ENCODE measurements at regions not wholly inside any gene's neighbourhood (a gene's known extent, or its start where the extent isn't known, plus 50 kb on each side); places are given as distances from the start of the nearest gene placed in this dataset.

DNA sequence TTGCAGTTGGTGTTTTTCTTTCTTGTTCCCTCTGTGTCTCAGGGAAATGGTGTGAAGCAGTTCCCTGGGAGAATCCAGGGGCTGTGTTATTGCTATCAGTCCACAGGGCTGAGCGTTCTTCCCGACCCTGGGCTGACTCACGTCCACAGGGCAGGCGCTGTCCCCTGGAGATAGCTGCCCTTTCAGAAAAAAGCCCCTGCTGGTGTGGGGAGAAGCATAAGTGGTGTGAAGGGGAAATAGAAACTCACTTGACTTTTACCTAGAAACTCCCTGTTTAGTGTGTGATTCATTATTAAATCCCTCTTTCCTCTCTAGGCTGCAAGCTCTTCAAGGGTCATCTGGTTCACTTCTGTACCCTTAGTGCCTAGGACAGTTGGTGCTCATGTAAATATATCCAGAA lies 63.3 kb upstream of the SMNDC1 start:
- CTCF ChIA-PET (ENCODE audit: low intra/inter-chr PET ratio, low total read pairs): no interaction called here

More for the DNA sequence above, 63.3 kb upstream of the SMNDC1 start:
- intact Hi-C loops (cut with micrococcal nuclease; ENCODE audit: unreplicated experiment) (no loop called here), in situ Hi-C loops (cut with HindIII; ENCODE audit: extremely low pct_ligation_motif_present, low pct_unique_long_range_greater_than_20kb) (no loop called here)
- TF ChIP-seq ZNF253 (CRISPR knock-in tag; IDR thresholded peaks at IDR 0.05; ENCODE audit: borderline replicate concordance): no peak
- TF ChIP-seq HNF4A (CRISPR knock-in tag; IDR thresholded peaks at IDR 0.05): no peak
- TF ChIP-seq ZNF512 (CRISPR knock-in tag; IDR thresholded peaks at IDR 0.05): no peak
- TF ChIP-seq, protein P1, sequence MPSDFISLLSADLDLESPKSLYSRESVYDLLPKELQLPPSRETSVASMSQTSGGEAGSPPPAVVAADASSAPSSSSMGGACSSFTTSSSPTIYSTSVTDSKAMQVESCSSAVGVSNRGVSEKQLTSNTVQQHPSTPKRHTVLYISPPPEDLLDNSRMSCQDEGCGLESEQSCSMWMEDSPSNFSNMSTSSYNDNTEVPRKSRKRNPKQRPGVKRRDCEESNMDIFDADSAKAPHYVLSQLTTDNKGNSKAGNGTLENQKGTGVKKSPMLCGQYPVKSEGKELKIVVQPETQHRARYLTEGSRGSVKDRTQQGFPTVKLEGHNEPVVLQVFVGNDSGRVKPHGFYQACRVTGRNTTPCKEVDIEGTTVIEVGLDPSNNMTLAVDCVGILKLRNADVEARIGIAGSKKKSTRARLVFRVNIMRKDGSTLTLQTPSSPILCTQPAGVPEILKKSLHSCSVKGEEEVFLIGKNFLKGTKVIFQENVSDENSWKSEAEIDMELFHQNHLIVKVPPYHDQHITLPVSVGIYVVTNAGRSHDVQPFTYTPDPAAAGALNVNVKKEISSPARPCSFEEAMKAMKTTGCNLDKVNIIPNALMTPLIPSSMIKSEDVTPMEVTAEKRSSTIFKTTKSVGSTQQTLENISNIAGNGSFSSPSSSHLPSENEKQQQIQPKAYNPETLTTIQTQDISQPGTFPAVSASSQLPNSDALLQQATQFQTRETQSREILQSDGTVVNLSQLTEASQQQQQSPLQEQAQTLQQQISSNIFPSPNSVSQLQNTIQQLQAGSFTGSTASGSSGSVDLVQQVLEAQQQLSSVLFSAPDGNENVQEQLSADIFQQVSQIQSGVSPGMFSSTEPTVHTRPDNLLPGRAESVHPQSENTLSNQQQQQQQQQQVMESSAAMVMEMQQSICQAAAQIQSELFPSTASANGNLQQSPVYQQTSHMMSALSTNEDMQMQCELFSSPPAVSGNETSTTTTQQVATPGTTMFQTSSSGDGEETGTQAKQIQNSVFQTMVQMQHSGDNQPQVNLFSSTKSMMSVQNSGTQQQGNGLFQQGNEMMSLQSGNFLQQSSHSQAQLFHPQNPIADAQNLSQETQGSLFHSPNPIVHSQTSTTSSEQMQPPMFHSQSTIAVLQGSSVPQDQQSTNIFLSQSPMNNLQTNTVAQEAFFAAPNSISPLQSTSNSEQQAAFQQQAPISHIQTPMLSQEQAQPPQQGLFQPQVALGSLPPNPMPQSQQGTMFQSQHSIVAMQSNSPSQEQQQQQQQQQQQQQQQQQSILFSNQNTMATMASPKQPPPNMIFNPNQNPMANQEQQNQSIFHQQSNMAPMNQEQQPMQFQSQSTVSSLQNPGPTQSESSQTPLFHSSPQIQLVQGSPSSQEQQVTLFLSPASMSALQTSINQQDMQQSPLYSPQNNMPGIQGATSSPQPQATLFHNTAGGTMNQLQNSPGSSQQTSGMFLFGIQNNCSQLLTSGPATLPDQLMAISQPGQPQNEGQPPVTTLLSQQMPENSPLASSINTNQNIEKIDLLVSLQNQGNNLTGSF (CRISPR knock-in tag; IDR thresholded peaks at IDR 0.05): no peak
- TF ChIP-seq PHF21A (CRISPR knock-in tag; IDR thresholded peaks at IDR 0.05): no peak
- TF ChIP-seq KLF12 (CRISPR knock-in tag; IDR thresholded peaks at IDR 0.05; ENCODE audit: borderline replicate concordance): no peak
- no peak for TF ChIP-seq MTERF4 (CRISPR knock-in tag; IDR thresholded peaks at IDR 0.05)
- TF ChIP-seq MIXL1 (CRISPR knock-in tag; IDR thresholded peaks at IDR 0.05): no peak
- TF ChIP-seq, protein P2, sequence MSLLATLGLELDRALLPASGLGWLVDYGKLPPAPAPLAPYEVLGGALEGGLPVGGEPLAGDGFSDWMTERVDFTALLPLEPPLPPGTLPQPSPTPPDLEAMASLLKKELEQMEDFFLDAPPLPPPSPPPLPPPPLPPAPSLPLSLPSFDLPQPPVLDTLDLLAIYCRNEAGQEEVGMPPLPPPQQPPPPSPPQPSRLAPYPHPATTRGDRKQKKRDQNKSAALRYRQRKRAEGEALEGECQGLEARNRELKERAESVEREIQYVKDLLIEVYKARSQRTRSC (CRISPR knock-in tag; IDR thresholded peaks at IDR 0.05; ENCODE audit: low read depth): no peak
- Histone ChIP-seq H3K79me2 (ENCODE audit: insufficient read depth, low read length) (no peaks in the 10 kb centered on the region), H3K4me1 (ENCODE audit: insufficient read depth, low read length) (peaks cover 8% of the 10 kb centered on the region), H3K9me3 (ENCODE audit: low read length) (no peaks in the 10 kb centered on the region), H3K4me3 (replicated peaks in 1 of 3; ENCODE audit: insufficient read depth in 1 of 3, low read depth in 2 of 3, low read length in 3 of 3) (no peak overlapping the region), H2AFZ (ENCODE audit: low read length) (no peak overlapping the region), H3K27ac (ENCODE audit: extremely low read length, insufficient read depth, low read length) (no peak overlapping the region), H3K9ac (ENCODE audit: insufficient read depth, low read depth, low read length) (no peak overlapping the region), H3K4me2 (ENCODE audit: low read depth, low read length) (no peak overlapping the region), H3K27me3 (ENCODE audit: control insufficient read depth in 1 of 2, insufficient read depth in 2 of 2, low read length in 2 of 2) (peaks cover 3 to 8% of the 10 kb centered on the region in 2 experiments; a peak in 2 of 5 replicates), H3K36me3 (replicated peaks in 1 of 2; ENCODE audit: control insufficient read depth in 1 of 2, insufficient read depth in 2 of 2, low read length in 2 of 2) (no peaks in the 10 kb centered on the region), H4K20me1 (ENCODE audit: insufficient read depth, low read length) (no peaks in the 10 kb centered on the region)
- POLR2A ChIA-PET: no interaction called here
- ATAC-seq (peak; percentile 34; the same call in 1 of the 3 replicates), FAIRE-seq (no peak), DNase-seq (ENCODE audit: low spot score) (no peak)
- WGBS (ENCODE audit: low lambda C conversion rate): 11% methylated on average over 4 of the region's 4 CpGs
- no TSS peak for BruUV-seq (replicated peaks)

Measured in HepG2 (cell line).